ENCODE measurements at regions not wholly inside any gene's neighbourhood (a gene's known extent, or its start where the extent isn't known, plus 50 kb on each side); places are given as distances from the start of the nearest gene placed in this dataset.
A peak's percentile ranks its signal among the peaks of the same experiment; 100 is the strongest.

- H3K4me3 ChIP-seq (replicated peaks; ENCODE audit: low read depth, low read length), result no peak overlapping the region
- TF ChIP-seq CTCF (IDR thresholded peaks at IDR 0.05; ENCODE audit: low read length, missing control alignments), result no peak
- no peak for DNase-seq (ENCODE audit: low read depth)
These were observed 1242.2 kb upstream of the EYS start for GRCh38 chr6:66949191-66949661.

- DNase-seq (ENCODE audit: low read depth), result peak; percentile 62
- no peak for TF ChIP-seq CTCF (IDR thresholded peaks at IDR 0.05; ENCODE audit: low read length, missing control alignments)
- H3K4me3 ChIP-seq (replicated peaks; ENCODE audit: low read depth, low read length), result no peak overlapping the region
These were observed 1241.1 kb upstream of the EYS start for GRCh38 chr6:66948106-66948505.

GRCh38 chr6:66940003-66940402 is 1233.0 kb upstream of the EYS start:
- no peak overlapping the region for H3K4me3 ChIP-seq (replicated peaks; ENCODE audit: low read depth, low read length)
- no peak for TF ChIP-seq CTCF (IDR thresholded peaks at IDR 0.05; ENCODE audit: low read length, missing control alignments)
- no peak for DNase-seq (ENCODE audit: low read depth)

GRCh38 chr6:66937180-66937579 is 1230.2 kb upstream of the EYS start:
- no peak for TF ChIP-seq CTCF (IDR thresholded peaks at IDR 0.05; ENCODE audit: low read length, missing control alignments)
- H3K4me3 ChIP-seq (replicated peaks; ENCODE audit: low read depth, low read length), result no peak overlapping the region
- DNase-seq (ENCODE audit: low read depth), result no peak

- DNase-seq (ENCODE audit: low read depth), result no peak
- H3K4me3 ChIP-seq (replicated peaks; ENCODE audit: low read depth, low read length), result no peak overlapping the region
- no peak for TF ChIP-seq CTCF (IDR thresholded peaks at IDR 0.05; ENCODE audit: low read length, missing control alignments)
These were observed 1228.6 kb upstream of the EYS start for GRCh38 chr6:66935612-66936011.

- H3K4me3 ChIP-seq (replicated peaks; ENCODE audit: low read depth, low read length), result no peak overlapping the region
- no peak for TF ChIP-seq CTCF (IDR thresholded peaks at IDR 0.05; ENCODE audit: low read length, missing control alignments)
- no peak for DNase-seq (ENCODE audit: low read depth)
These were observed 1224.8 kb upstream of the EYS start for GRCh38 chr6:66931787-66932186.

- no peak for TF ChIP-seq CTCF (IDR thresholded peaks at IDR 0.05; ENCODE audit: low read length, missing control alignments)
- no peak overlapping the region for H3K4me3 ChIP-seq (replicated peaks; ENCODE audit: low read depth, low read length)
- peak; percentile 70 for DNase-seq (ENCODE audit: low read depth)
These were observed 1223.7 kb upstream of the EYS start for GRCh38 chr6:66930559-66931290.

All from fibroblast of pulmonary artery (primary cell).